ENCODE measurements at regions not wholly inside any gene's neighbourhood (a gene's known extent, or its start where the extent isn't known, plus 50 kb on each side); places are given as distances from the start of the nearest gene placed in this dataset.
A peak's percentile ranks its signal among the peaks of the same experiment; 100 is the strongest.

GRCh38 chr16:72287649-72288048, 115.7 kb upstream of the PMFBP1 start:
- Histone ChIP-seq H3K9me3 (no peaks in the 10 kb centered on the region), H3K4me3 (no peak overlapping the region), H3K27ac (no peak overlapping the region), H3K27me3 (no peaks in the 10 kb centered on the region), H3K4me1 (peaks cover 6 to 10% of the 10 kb centered on the region in 2 donors), H3K36me3 (no peaks in the 10 kb centered on the region)
- ATAC-seq, result no peak
- no peak for DNase-seq
- no peak for TF ChIP-seq CTCF (IDR thresholded peaks at IDR 0.05)
- intact Hi-C loops (cut with DNase I), result no loop called here

- Histone ChIP-seq H3K27ac (no peak overlapping the region), H3K4me1 (peaks cover 6 to 8% of the 10 kb centered on the region in 2 donors), H3K27me3 (no peaks in the 10 kb centered on the region), H3K4me3 (no peak overlapping the region), H3K36me3 (no peaks in the 10 kb centered on the region), H3K9me3 (no peaks in the 10 kb centered on the region)
- no peak for ATAC-seq
- TF ChIP-seq CTCF (IDR thresholded peaks at IDR 0.05), result no peak
- no peak for DNase-seq
- intact Hi-C loops (cut with DNase I), result no loop called here
Observed at GRCh38 chr16:72286936-72287620, 115.1 kb upstream of the PMFBP1 start.

GRCh38 chr16:72285728-72286127, 113.8 kb upstream of the PMFBP1 start:
- H3K4me1 ChIP-seq, result peaks cover 0 to 6% of the 10 kb centered on the region in 2 donors
- TF ChIP-seq CTCF (IDR thresholded peaks at IDR 0.05), result no peak
- no peaks in the 10 kb centered on the region for H3K27me3 ChIP-seq
- intact Hi-C loops (cut with DNase I), result no loop called here
- no peak for ATAC-seq
- H3K9me3 ChIP-seq, result no peaks in the 10 kb centered on the region
- no peaks in the 10 kb centered on the region for H3K36me3 ChIP-seq
- no peak for DNase-seq
- H3K27ac ChIP-seq, result no peak overlapping the region
- no peak overlapping the region for H3K4me3 ChIP-seq

GRCh38 chr16:72285324-72285723, 113.4 kb upstream of the PMFBP1 start:
- Histone ChIP-seq H3K4me1 (peaks cover 0 to 6% of the 10 kb centered on the region in 2 donors), H3K36me3 (no peaks in the 10 kb centered on the region), H3K27me3 (no peaks in the 10 kb centered on the region), H3K27ac (no peak overlapping the region), H3K9me3 (no peaks in the 10 kb centered on the region), H3K4me3 (no peak overlapping the region)
- intact Hi-C loops (cut with DNase I), result no loop called here
- DNase-seq, result no peak
- no peak for TF ChIP-seq CTCF (IDR thresholded peaks at IDR 0.05)
- ATAC-seq, result no peak

GRCh38 chr16:72284042-72284789, 112.3 kb upstream of the PMFBP1 start:
- peak; percentile 58 for ATAC-seq
- DNase-seq, result peak in 1 of 4 donors; percentile 37
- H3K36me3 ChIP-seq, result no peaks in the 10 kb centered on the region
- H3K27ac ChIP-seq, result no peak overlapping the region
- no peak overlapping the region for H3K4me3 ChIP-seq
- no peaks in the 10 kb centered on the region for H3K27me3 ChIP-seq
- peaks cover 0 to 6% of the 10 kb centered on the region in 2 donors for H3K4me1 ChIP-seq
- TF ChIP-seq CTCF (IDR thresholded peaks at IDR 0.05), result no peak
- intact Hi-C loops (cut with DNase I), result no loop called here
- no peaks in the 10 kb centered on the region for H3K9me3 ChIP-seq
